Osteocyte (in vitro differentiated cells): ENCODE measurements at regions not wholly inside any gene's neighbourhood (a gene's known extent, or its start where the extent isn't known, plus 50 kb on each side); places are given as distances from the start of the nearest gene placed in this dataset.
"Not testable (repeated sequence)": the region's sequence is repeated elsewhere in the genome, so short reads cannot be mapped to it uniquely, and the experiment has no call there.

Experiments used
- DNase-seq: peaks from one replicate; pipeline ENCODE4 v3.0.0; 2021; ENCODE audit warnings: mixed read lengths; ENCODE audit not compliant: unreplicated experiment; ENCODE audit errors: extremely low spot score
- H3K27ac Mint-ChIP-seq: one replicate; pipeline ENCODE4 v1.8.0; 2021; ENCODE audit warnings: mild to moderate bottlenecking, mixed read lengths; ENCODE audit not compliant: unreplicated experiment
- H3K27me3 Mint-ChIP-seq: one replicate; pipeline ENCODE4 v1.8.0; 2021; ENCODE audit warnings: mixed read lengths; ENCODE audit not compliant: unreplicated experiment
- H3K36me3 Mint-ChIP-seq: one replicate; pipeline ENCODE4 v1.8.0; 2021; ENCODE audit warnings: mixed read lengths; ENCODE audit not compliant: unreplicated experiment
- H3K4me1 Mint-ChIP-seq: one replicate; pipeline ENCODE4 v1.8.0; 2021; ENCODE audit warnings: mixed read lengths; ENCODE audit not compliant: unreplicated experiment
- H3K4me3 Mint-ChIP-seq: one replicate; pipeline ENCODE4 v1.8.0; 2021; ENCODE audit warnings: mild to moderate bottlenecking, moderate library complexity, mixed read lengths; ENCODE audit not compliant: unreplicated experiment
- H3K9me3 Mint-ChIP-seq: one replicate; pipeline ENCODE4 v1.8.0; 2021; ENCODE audit warnings: mixed read lengths; ENCODE audit not compliant: unreplicated experiment
- CTCF ChIP-seq: fragments of 200-600 bp; sonication (generic); IDR thresholded peaks from 2 replicates; pipeline ENCODE4 v1.5.0; 2021; ENCODE audit warnings: antibody characterized with exemption, mild to moderate bottlenecking, moderate library complexity

GRCh38 chr21:16124378-16125138, 394.8 kb downstream of the USP25 start:
- H3K27me3 Mint-ChIP-seq, result no peaks in the 10 kb centered on the region
- peak overlapping the region; percentile 92 for H3K27ac Mint-ChIP-seq
- peaks cover 34% of the 10 kb centered on the region for H3K4me1 Mint-ChIP-seq
- H3K9me3 Mint-ChIP-seq, result peaks cover 4% of the 10 kb centered on the region
- H3K4me3 Mint-ChIP-seq, result peak overlapping the region; percentile 43
- no peak for TF ChIP-seq CTCF
- no peaks in the 10 kb centered on the region for H3K36me3 Mint-ChIP-seq
- DNase-seq, result no peak

- Mint-ChIP-seq H3K4me1 (peaks cover 27% of the 10 kb centered on the region), H3K36me3 (peaks cover 3% of the 10 kb centered on the region), H3K9me3 (peaks cover 11% of the 10 kb centered on the region), H3K4me3 (peak overlapping the region; percentile 43), H3K27me3 (no peaks in the 10 kb centered on the region), H3K27ac (peak overlapping the region; percentile 92)
- TF ChIP-seq CTCF, result no peak
- no peak for DNase-seq
Observed at GRCh38 chr21:16125274-16125673, 395.5 kb downstream of the USP25 start.

GRCh38 chr21:16132453-16132852, 402.7 kb downstream of the USP25 start:
- H3K36me3 Mint-ChIP-seq, result peaks cover 11% of the 10 kb centered on the region
- H3K9me3 Mint-ChIP-seq, result peaks cover 21% of the 10 kb centered on the region
- not testable (repeated sequence) for DNase-seq, H3K4me3 Mint-ChIP-seq, H3K27ac Mint-ChIP-seq, H3K4me1 Mint-ChIP-seq, H3K27me3 Mint-ChIP-seq

GRCh38 chr21:16133248-16133647, 403.5 kb downstream of the USP25 start:
- no peak overlapping the region for H3K27ac Mint-ChIP-seq
- no peak overlapping the region for H3K4me3 Mint-ChIP-seq
- peaks cover 21% of the 10 kb centered on the region for H3K9me3 Mint-ChIP-seq
- no peak for TF ChIP-seq CTCF
- no peaks in the 10 kb centered on the region for H3K27me3 Mint-ChIP-seq
- no peaks in the 10 kb centered on the region for H3K4me1 Mint-ChIP-seq
- H3K36me3 Mint-ChIP-seq, result peaks cover 11% of the 10 kb centered on the region
- no peak for DNase-seq

GRCh38 chr21:16134134-16134533, 404.4 kb downstream of the USP25 start:
- DNase-seq, result no peak
- H3K4me1 Mint-ChIP-seq, result no peaks in the 10 kb centered on the region
- H3K36me3 Mint-ChIP-seq, result peaks cover 11% of the 10 kb centered on the region
- no peak overlapping the region for H3K4me3 Mint-ChIP-seq
- no peaks in the 10 kb centered on the region for H3K27me3 Mint-ChIP-seq
- no peak overlapping the region for H3K27ac Mint-ChIP-seq
- H3K9me3 Mint-ChIP-seq, result peaks cover 21% of the 10 kb centered on the region
- TF ChIP-seq CTCF, result no peak
